IPS-NIHi11 (cell line): ENCODE measurements at regions not wholly inside any gene's neighbourhood (a gene's known extent, or its start where the extent isn't known, plus 50 kb on each side); places are given as distances from the start of the nearest gene placed in this dataset.
A peak's percentile ranks its signal among the peaks of the same experiment; 100 is the strongest.

Experiments
- DNase-seq: peaks from one replicate; pipeline ENCODE4 v3.0.0; 2012; ENCODE audit warnings: mixed read lengths, low spot score

- no peak for DNase-seq
These were observed 105.3 kb downstream of the TSN start for GRCh38 chr2:121860758-121861227.

GRCh38 chr2:121862286-121862685 lies 106.8 kb downstream of the TSN start:
- no peak for DNase-seq

- DNase-seq: no peak
These were observed 110.5 kb downstream of the TSN start for GRCh38 chr2:121865914-121866313.

- DNase-seq: no peak
These were observed 111.3 kb downstream of the TSN start for GRCh38 chr2:121866789-121867188.

- DNase-seq: no peak
These were observed 113.2 kb downstream of the TSN start for GRCh38 chr2:121868652-121869051.

- DNase-seq: no peak
These were observed 113.9 kb downstream of the TSN start for GRCh38 chr2:121869363-121869762.

GRCh38 chr2:121869873-121870272 lies 114.4 kb downstream of the TSN start:
- DNase-seq: no peak

GRCh38 chr2:121872651-121873050 lies 117.2 kb downstream of the TSN start:
- DNase-seq: no peak

GRCh38 chr2:121873864-121874263 lies 118.4 kb downstream of the TSN start:
- peak; percentile 38 for DNase-seq

- no peak for DNase-seq
These were observed 120.2 kb downstream of the TSN start for GRCh38 chr2:121875585-121876185.

- DNase-seq: no peak
These were observed 121.9 kb downstream of the TSN start for GRCh38 chr2:121877366-121877765.

- DNase-seq: no peak
These were observed 124.8 kb downstream of the TSN start for GRCh38 chr2:121880283-121880682.

- no peak for DNase-seq
These were observed 125.6 kb downstream of the TSN start for GRCh38 chr2:121881038-121881437.

- DNase-seq: no peak
These were observed 126.5 kb downstream of the TSN start for GRCh38 chr2:121881950-121882349.

- no peak for DNase-seq
These were observed 128.6 kb downstream of the TSN start for GRCh38 chr2:121884078-121884477.

GRCh38 chr2:121884511-121884921 lies 129.1 kb downstream of the TSN start:
- DNase-seq: no peak

- DNase-seq: no peak
These were observed 130.6 kb downstream of the TSN start for GRCh38 chr2:121886059-121886458.

- DNase-seq: no peak
These were observed 132.2 kb downstream of the TSN start for GRCh38 chr2:121887513-121888188.

GRCh38 chr2:121888189-121888557 lies 132.7 kb downstream of the TSN start:
- peak; percentile 74 for DNase-seq

GRCh38 chr2:121890041-121890440 lies 134.6 kb downstream of the TSN start:
- no peak for DNase-seq

- DNase-seq: no peak
These were observed 140.5 kb downstream of the TSN start for GRCh38 chr2:121895723-121896571.

GRCh38 chr2:121897335-121897970 lies 142.0 kb downstream of the TSN start:
- peak; percentile 72 for DNase-seq
